Astrocyte (in vitro differentiated cells and primary cell): ENCODE measurements at regions not wholly inside any gene's neighbourhood (a gene's known extent, or its start where the extent isn't known, plus 50 kb on each side); places are given as distances from the start of the nearest gene placed in this dataset.
A peak's percentile ranks its signal among the peaks of the same experiment; 100 is the strongest.
"Not testable (repeated sequence)": the region's sequence is repeated elsewhere in the genome, so short reads cannot be mapped to it uniquely, and the experiment has no call there.

ENCODE experiments used
- DNase-seq: peaks from one replicate; pipeline ENCODE4 v3.0.0-alpha.2; 2010; ENCODE audit warnings: low read depth
- FAIRE-seq: peaks from 2 replicates; lab custom pipeline; 2011; peaks lifted over from hg19 to GRCh38; lab: Jason Lieb, UNC
- H2AFZ ChIP-seq: 2 replicates; pipeline ENCODE4 v1.6.0; 2012; ENCODE audit warnings: low read depth, low read length, inconsistent platforms
- H3K27ac ChIP-seq: 2 replicates; pipeline ENCODE4 v1.5.1; 2011; ENCODE audit warnings: low read depth, low read length, inconsistent platforms
- H3K27me3 ChIP-seq: 2 replicates; pipeline ENCODE4 v1.6.0; 2011; ENCODE audit warnings: low read length, inconsistent platforms; ENCODE audit not compliant: insufficient read depth
- H3K36me3 ChIP-seq: 2 replicates; pipeline ENCODE4 v1.5.1; 2011; ENCODE audit warnings: low read length, inconsistent platforms; ENCODE audit not compliant: insufficient read depth
- H3K4me1 ChIP-seq: 2 replicates; pipeline ENCODE4 v1.5.1; 2011; ENCODE audit warnings: low read length, inconsistent platforms; ENCODE audit not compliant: insufficient read depth
- H3K4me2 ChIP-seq: 2 replicates; pipeline ENCODE4 v1.6.0; 2012; ENCODE audit warnings: low read length, inconsistent platforms
- H3K4me3 ChIP-seq: 2 replicates; pipeline ENCODE4 v1.5.1; 2011; ENCODE audit warnings: low read depth, mild to moderate bottlenecking, low read length, inconsistent platforms; ENCODE audit not compliant: insufficient read depth
- H3K79me2 ChIP-seq: 2 replicates; pipeline ENCODE4 v1.6.0; 2012; ENCODE audit warnings: mild to moderate bottlenecking, low read length, inconsistent platforms; ENCODE audit not compliant: insufficient read depth
- H3K9ac ChIP-seq: 2 replicates; pipeline ENCODE4 v1.6.0; 2012; ENCODE audit warnings: mild to moderate bottlenecking, low read length, inconsistent platforms
- H3K9me3 ChIP-seq: 2 replicates; pipeline ENCODE4 v1.5.1; 2012; ENCODE audit warnings: low read depth, mild to moderate bottlenecking, low read length, inconsistent platforms; ENCODE audit not compliant: insufficient read depth
- H4K20me1 ChIP-seq: 2 replicates; pipeline ENCODE4 v1.6.0; 2012; ENCODE audit warnings: low read length, inconsistent platforms; ENCODE audit not compliant: insufficient read depth
- H3K27ac Mint-ChIP-seq: one replicate; pipeline ENCODE4 v1.8.0; 2021; ENCODE audit warnings: mild to moderate bottlenecking, mixed read lengths; ENCODE audit not compliant: unreplicated experiment
- H3K27me3 Mint-ChIP-seq: one replicate; pipeline ENCODE4 v1.8.0; 2021; ENCODE audit warnings: low read depth, mixed read lengths; ENCODE audit not compliant: unreplicated experiment
- H3K36me3 Mint-ChIP-seq: one replicate; pipeline ENCODE4 v1.8.0; 2021; ENCODE audit warnings: low read depth, mixed read lengths; ENCODE audit not compliant: unreplicated experiment
- H3K4me1 Mint-ChIP-seq: one replicate; pipeline ENCODE4 v1.8.0; 2021; ENCODE audit warnings: low read depth, mixed read lengths; ENCODE audit not compliant: unreplicated experiment
- H3K4me3 Mint-ChIP-seq: one replicate; pipeline ENCODE4 v1.8.0; 2021; ENCODE audit warnings: mild to moderate bottlenecking, moderate library complexity, mixed read lengths; ENCODE audit not compliant: unreplicated experiment
- H3K9me3 Mint-ChIP-seq: one replicate; pipeline ENCODE4 v1.8.0; 2021; ENCODE audit warnings: mild to moderate bottlenecking, mixed read lengths; ENCODE audit not compliant: unreplicated experiment
- EZH2 ChIP-seq: IDR thresholded peaks from 2 replicates; pipeline ENCODE4 v1.6.1; 2012; ENCODE audit warnings: mild to moderate bottlenecking, low read length, inconsistent platforms; ENCODE audit not compliant: insufficient read depth
- TF ChIP-seq, protein P1 (sequence below): IDR thresholded peaks from 2 replicates; pipeline ENCODE4 v1.5.1; 2011; ENCODE audit warnings: low read depth, mild to moderate bottlenecking, inconsistent platforms, low read length, moderate library complexity; ENCODE audit not compliant: insufficient read depth

DNA sequence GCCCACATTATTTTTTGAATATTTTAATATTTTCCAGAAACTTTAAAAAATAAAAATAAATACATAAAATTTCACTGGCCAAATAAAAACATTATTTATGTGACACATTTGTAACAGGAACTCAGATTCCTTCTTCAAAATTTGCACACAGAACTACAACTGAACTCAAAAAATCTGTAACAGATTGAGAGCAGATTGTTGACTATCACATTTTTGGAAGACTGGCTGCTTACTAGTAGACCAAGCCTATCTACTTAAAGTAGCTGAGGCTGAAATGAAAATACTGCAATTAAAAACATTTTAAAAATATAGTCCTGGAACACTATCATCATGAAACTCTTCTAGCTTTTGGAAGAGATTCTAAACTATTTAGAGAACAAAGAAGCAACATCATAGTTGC, 203.9 kb downstream of the SH3BGRL start:
- FAIRE-seq (peak; percentile 47), DNase-seq (no peak)
- H3K9me3 Mint-ChIP-seq = no peaks in the 10 kb centered on the region
- no peaks in the 10 kb centered on the region for H3K36me3 Mint-ChIP-seq
- no peak overlapping the region for H2AFZ ChIP-seq
- no peak overlapping the region for H3K4me2 ChIP-seq
- no peak for TF ChIP-seq EZH2
- TF ChIP-seq, protein P1, sequence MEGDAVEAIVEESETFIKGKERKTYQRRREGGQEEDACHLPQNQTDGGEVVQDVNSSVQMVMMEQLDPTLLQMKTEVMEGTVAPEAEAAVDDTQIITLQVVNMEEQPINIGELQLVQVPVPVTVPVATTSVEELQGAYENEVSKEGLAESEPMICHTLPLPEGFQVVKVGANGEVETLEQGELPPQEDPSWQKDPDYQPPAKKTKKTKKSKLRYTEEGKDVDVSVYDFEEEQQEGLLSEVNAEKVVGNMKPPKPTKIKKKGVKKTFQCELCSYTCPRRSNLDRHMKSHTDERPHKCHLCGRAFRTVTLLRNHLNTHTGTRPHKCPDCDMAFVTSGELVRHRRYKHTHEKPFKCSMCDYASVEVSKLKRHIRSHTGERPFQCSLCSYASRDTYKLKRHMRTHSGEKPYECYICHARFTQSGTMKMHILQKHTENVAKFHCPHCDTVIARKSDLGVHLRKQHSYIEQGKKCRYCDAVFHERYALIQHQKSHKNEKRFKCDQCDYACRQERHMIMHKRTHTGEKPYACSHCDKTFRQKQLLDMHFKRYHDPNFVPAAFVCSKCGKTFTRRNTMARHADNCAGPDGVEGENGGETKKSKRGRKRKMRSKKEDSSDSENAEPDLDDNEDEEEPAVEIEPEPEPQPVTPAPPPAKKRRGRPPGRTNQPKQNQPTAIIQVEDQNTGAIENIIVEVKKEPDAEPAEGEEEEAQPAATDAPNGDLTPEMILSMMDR = no peak
- H3K27ac Mint-ChIP-seq = no peak overlapping the region
- peaks cover 6% of the 10 kb centered on the region for H3K4me1 Mint-ChIP-seq
- no peaks in the 10 kb centered on the region for H3K27me3 ChIP-seq
- no peaks in the 10 kb centered on the region for H3K79me2 ChIP-seq
- no peaks in the 10 kb centered on the region for H3K36me3 ChIP-seq
- H3K9ac ChIP-seq = no peak overlapping the region
- no peak overlapping the region for H3K4me3 ChIP-seq
- no peaks in the 10 kb centered on the region for H4K20me1 ChIP-seq
- H3K9me3 ChIP-seq = no peaks in the 10 kb centered on the region
- H3K27me3 Mint-ChIP-seq = no peaks in the 10 kb centered on the region
- H3K4me1 ChIP-seq = no peaks in the 10 kb centered on the region
- no peak overlapping the region for H3K4me3 Mint-ChIP-seq
- no peak overlapping the region for H3K27ac ChIP-seq

DNA sequence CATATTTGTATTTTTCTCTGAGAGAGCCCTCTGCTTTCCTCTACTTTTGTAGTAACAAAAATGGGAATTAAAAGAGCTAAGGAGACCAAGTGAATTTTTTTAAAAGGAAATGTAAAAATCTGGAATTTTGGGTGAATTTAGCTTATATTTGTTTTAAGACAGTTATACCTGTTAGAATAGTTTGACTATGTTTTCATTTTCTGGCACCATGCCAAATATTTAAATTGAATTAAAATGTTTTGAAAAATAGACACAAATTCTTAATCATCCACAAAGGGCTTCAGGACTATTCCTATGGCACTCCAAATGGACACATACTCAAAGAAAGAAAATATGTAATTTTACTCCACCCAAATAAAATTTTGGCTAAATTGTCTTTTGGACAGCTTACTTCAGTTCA, 209.6 kb downstream of the SH3BGRL start:
- H3K9ac ChIP-seq = no peak overlapping the region
- Mint-ChIP-seq H3K4me3 (no peak overlapping the region), H3K27ac (no peak overlapping the region), H3K36me3 (no peaks in the 10 kb centered on the region), H3K27me3 (no peaks in the 10 kb centered on the region), H3K4me1 (peaks cover 6% of the 10 kb centered on the region), H3K9me3 (no peaks in the 10 kb centered on the region)
- no peak overlapping the region for H3K4me2 ChIP-seq
- H2AFZ ChIP-seq = no peak overlapping the region
- TF ChIP-seq EZH2 = no peak
- TF ChIP-seq, protein P1 = no peak
- H3K4me3 ChIP-seq = no peak overlapping the region
- H3K4me1 ChIP-seq = no peaks in the 10 kb centered on the region
- H3K36me3 ChIP-seq = no peaks in the 10 kb centered on the region
- H3K27ac ChIP-seq = no peak overlapping the region
- no peaks in the 10 kb centered on the region for H4K20me1 ChIP-seq
- no peaks in the 10 kb centered on the region for H3K79me2 ChIP-seq
- H3K9me3 ChIP-seq = no peaks in the 10 kb centered on the region
- no peak for DNase-seq
- no peaks in the 10 kb centered on the region for H3K27me3 ChIP-seq
- FAIRE-seq = peak; percentile 91

DNA sequence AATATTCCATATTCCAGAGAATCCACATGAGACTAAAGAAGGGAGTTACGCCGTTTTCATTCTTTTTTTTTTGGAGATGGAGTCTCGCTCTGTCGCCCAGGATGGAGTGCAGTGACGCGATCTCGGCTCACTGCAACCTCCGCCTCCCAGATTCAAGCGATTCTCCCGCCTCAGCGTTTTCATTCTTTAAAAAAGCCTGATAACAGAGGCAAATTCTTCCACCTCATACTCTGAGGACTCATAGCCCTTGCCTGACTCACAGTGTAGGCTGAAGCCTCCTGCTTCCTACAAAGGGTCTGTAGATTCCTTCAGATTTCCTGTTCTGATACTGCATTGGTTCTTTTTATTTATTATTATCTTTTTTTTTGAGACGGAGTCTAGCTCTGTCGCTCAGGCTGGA, 210.5 kb downstream of the SH3BGRL start:
- Histone ChIP-seq H3K27ac (no peak overlapping the region), H3K4me1 (no peaks in the 10 kb centered on the region), H3K4me2 (no peak overlapping the region), H3K9ac (no peak overlapping the region), H3K79me2 (no peaks in the 10 kb centered on the region), H3K4me3 (no peak overlapping the region), H3K27me3 (no peaks in the 10 kb centered on the region), H4K20me1 (no peaks in the 10 kb centered on the region), H2AFZ (no peak overlapping the region), H3K9me3 (no peaks in the 10 kb centered on the region), H3K36me3 (no peaks in the 10 kb centered on the region)
- no peaks in the 10 kb centered on the region for H3K9me3 Mint-ChIP-seq
- TF ChIP-seq, protein P1 = no peak
- TF ChIP-seq EZH2 = no peak
- DNase-seq = no peak
- FAIRE-seq = peak; percentile 20
- no peaks in the 10 kb centered on the region for H3K27me3 Mint-ChIP-seq
- H3K27ac Mint-ChIP-seq = no peak overlapping the region
- H3K4me1 Mint-ChIP-seq = peaks cover 6% of the 10 kb centered on the region
- H3K36me3 Mint-ChIP-seq = no peaks in the 10 kb centered on the region
- H3K4me3 Mint-ChIP-seq = no peak overlapping the region

DNA sequence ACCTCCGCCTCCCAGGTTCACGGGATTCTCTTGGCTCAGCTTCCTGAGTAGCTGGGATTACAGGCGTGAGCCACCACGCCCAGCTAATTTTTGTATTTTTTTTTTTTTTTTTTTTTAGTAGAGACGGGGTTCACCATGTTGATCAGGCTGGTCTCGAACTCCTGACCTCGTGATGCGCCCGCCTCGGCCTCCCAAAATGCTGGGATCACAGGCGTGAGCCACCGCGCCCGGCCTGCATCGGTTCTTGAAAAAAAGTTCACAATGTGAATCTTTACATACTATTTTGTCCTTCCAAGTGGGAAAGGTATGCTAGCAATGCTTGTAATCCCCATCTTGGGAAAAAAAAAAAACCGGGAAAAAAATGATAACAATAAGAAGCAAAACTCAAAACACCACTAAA, 211.0 kb downstream of the SH3BGRL start:
- H3K79me2 ChIP-seq, H3K4me2 ChIP-seq, H3K27ac ChIP-seq, H3K4me3 ChIP-seq, DNase-seq, H3K27ac Mint-ChIP-seq, H4K20me1 ChIP-seq, H3K36me3 ChIP-seq, H3K4me3 Mint-ChIP-seq, H3K27me3 ChIP-seq, H3K9ac ChIP-seq, H2AFZ ChIP-seq, H3K27me3 Mint-ChIP-seq, H3K4me1 ChIP-seq, H3K4me1 Mint-ChIP-seq, H3K9me3 Mint-ChIP-seq, H3K36me3 Mint-ChIP-seq, H3K9me3 ChIP-seq, FAIRE-seq: not testable (repeated sequence)
